HG03060 (cell line): ENCODE measurements at regions not wholly inside any gene's neighbourhood (a gene's known extent, or its start where the extent isn't known, plus 50 kb on each side); places are given as distances from the start of the nearest gene placed in this dataset.

Experiments used
- ATAC-seq: cut with Tn5 transposase; IDR thresholded peaks from one replicate; pipeline ENCODE4 v1.9.1; 2021; ENCODE audit warnings: low read depth, moderate number of reproducible peaks; ENCODE audit not compliant: unreplicated experiment

DNA sequence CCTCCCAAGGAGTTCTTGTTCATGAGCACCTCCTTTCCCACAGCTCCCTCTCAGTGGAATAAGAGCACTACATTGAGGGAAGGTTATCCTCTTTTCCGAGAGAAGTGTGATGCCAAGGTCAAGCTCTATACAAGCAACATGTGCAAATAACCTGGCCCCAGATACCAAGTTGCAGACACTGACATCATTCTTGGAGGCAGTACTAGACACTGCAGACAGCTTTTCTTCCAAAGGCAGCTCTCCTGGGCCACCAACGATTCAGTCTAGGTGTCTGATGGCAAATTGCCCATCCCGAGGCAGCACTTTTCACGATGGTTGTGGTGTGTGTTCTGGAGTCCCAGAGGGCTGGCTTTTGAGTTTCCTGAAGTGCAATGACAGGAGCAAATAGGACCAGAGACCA, 384.9 kb downstream of the TLL1 start:
- no peak for ATAC-seq

DNA sequence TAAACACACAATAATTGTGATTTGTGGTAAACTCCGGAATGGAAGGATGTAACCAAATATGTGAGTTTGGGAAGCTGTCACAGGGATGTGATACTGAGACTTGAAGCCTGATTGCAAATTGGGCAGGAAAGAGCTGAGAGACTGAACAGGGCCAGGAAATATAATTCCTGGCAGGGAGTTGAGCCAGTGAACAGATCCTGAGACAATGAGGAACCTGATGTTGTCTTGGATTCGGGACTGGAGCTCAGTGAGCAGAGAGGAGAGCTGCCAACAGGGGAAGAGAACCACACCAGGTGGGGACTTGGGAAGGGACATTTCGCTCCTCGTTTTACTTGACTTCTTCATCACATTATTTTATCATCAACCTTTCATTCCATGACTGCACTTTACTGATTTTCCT, 386.0 kb downstream of the TLL1 start:
- ATAC-seq, result no peak

DNA sequence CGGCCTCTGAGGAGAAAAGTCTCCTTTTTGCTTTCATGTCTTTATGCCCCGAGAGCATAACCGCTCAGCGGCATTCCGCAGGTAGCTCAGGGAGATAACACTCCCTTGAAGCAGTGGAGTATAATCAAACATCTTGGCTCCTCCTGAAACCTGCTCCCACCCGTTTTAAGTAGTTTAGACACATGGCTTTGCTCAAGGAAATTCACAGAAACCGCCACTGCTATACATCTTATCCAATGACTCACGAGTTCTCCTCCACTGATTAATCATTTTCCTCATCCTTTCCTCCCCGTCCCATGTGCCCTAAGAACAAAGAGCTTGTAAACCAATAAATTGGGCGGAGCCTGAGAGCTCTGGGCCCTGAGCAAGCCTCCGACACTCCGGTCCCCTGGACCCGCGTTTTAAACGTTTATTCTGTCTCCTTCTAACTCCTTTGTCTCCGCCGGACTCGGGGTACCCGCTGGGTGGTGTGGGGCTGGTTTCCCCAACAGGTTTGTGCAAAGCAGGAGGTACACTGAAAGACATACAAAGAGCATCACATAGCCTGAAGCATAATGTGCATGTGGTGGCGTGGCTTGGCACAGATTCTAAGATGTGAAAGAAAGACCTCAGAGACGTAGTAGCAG, 401.2 kb downstream of the TLL1 start:
- ATAC-seq, result no peak

DNA sequence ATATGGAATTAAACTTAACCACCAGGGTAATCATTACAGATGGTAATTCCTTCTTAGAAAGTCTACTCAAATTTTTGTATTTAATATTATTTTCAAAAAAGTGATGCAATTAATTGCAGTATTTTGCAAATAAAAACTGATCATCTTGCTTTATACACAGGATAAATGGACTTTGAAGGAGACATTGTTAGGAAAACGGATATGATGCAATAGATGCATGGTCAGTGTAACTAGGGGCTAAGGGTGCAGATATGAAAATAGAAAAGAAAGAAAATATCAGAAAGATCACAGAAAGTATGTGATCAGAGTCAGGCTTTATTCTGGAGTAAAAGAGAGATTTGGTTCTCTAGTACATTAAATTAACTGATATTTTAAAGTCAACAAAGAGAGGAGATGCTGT, 401.7 kb downstream of the TLL1 start:
- ATAC-seq, result no peak

DNA sequence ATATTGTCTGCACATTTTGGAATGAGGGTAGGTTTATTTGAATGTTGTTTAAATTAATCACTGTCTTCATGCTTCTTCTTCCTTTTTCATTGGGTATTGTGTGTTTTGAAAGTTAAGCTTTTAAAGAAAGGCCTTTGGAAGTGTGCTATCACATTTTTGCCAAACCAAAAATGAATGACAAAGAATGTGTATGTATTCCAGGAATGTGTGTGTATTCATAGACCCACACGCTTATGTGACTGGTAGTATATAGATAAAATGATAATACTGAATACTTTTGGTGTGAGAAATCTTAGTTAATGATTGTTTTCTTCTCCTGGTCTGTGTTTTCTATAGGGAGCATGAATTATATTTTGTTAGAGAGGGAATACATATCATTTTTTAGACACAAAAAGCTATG, 404.4 kb downstream of the TLL1 start:
- ATAC-seq, result no peak

DNA sequence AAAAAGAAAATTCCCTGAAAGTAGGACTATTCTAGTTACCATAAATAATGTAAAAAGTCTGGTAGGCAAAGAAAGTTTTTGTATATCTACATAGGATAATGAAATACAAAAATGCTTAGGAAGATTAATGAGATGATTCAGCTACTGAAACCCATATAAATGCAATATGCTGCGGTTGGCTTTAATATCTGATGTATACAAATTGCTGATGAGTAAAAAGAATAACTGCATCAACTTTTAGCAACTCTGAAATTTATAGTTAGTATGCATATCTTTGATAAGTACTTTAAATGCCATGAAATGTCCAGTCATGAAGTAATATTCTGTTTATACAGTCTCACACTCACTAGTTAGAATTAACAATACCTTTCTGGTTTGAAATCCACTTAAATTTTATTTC, 404.8 kb downstream of the TLL1 start:
- ATAC-seq, result no peak

DNA sequence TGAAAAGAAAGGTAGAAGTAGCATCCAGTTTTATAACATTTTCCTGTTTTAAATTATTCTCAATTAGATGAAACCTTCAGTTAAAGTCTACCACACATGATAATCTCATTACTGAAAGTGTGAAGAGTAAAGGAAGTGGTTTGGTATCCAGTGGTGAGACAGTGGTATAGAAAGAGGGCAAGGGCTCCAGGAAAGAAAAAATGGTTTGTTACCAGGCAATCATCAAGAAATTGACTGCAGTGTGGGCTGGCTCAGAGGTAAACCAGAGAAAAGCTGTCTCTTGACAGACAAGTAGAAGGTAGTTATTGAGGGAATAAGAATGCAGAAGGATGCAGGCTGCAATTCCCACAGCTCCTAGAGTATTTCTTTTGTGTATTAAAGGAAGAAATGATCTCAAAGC, 406.2 kb downstream of the TLL1 start:
- no peak for ATAC-seq

DNA sequence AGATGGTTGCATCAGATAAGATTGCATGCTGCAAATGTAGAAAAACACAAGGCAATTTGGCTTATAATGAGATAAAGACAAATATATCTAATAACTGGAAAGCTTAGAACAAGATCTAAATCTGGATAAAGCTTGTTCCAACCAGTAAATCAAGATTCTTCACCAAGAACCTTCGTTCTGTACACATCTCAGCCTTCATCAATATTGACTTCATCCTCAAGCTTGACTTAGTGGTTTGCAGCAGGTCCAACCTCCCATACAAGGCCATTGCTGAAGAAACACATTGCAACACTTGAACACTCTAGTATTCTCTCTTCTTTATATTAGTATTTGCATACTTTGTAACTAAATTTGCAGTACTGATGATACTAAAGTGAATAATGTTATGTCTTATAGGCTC, 407.6 kb downstream of the TLL1 start:
- ATAC-seq, result no peak

DNA sequence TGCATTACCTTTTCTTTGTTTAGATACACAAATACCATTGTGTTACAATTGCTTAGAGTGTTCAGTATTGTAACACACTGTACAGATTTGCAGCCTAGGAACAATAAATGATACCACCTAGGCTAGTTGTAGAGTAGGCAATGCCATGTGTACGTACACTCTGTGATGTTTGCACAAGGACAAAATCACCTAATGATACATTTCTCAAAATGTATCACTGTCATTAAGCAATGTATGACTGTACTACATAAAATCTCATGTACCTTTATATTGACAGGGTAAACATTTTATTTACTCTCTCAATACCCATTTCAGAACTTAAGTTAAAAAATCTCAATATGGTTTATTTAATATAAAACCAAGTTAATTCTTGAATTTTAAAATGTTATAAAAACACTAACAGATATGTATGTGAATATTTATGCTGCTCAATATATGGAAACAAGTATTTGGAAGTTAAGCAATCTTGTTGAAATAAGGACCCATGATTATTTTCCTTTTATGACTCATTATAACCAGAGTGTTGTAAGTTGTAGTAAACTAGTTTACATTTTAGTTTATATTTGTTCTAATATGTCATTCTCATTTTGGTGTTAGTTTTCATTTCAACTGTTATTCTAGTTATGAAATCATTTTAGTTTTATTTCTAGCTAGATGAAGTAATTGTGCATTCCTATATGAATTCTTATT, 409.2 kb downstream of the TLL1 start:
- no peak for ATAC-seq

DNA sequence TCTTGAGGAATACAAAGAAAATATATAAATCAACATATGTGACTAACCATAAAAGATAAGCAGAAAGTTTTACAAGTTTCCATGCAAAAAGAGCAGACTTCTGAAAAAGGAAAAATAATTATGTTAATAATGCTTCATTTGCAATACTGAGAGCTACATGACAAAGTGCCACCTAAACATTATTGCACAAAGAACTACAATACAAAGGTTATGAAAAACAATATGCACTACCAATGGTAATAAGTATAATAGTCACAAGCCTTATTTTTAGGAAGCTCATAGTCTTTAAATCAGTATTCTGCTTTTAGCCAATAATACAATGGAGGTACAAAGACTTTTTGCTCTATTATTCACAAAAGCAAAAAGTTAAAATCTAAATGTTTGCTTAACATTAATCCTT, 411.2 kb downstream of the TLL1 start:
- no peak for ATAC-seq

DNA sequence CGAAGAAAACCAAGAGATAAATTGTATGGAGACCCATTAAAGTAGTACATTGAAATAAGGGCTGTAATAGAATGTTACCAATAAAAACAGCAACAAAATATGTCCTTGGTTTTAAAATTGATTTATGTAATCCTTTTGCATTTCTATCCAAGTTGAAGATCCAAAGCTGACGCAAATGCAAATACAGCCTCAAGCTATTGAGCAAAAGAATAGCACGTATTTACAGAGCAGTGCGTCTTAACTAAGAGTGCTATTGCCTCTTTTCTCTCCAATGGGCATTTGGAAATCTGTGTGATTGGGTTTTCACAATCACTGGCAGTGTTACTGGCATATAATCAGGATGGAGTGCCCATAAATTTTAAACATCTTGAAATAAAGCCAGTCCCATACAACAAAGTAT, 417.4 kb downstream of the TLL1 start:
- no peak for ATAC-seq

DNA sequence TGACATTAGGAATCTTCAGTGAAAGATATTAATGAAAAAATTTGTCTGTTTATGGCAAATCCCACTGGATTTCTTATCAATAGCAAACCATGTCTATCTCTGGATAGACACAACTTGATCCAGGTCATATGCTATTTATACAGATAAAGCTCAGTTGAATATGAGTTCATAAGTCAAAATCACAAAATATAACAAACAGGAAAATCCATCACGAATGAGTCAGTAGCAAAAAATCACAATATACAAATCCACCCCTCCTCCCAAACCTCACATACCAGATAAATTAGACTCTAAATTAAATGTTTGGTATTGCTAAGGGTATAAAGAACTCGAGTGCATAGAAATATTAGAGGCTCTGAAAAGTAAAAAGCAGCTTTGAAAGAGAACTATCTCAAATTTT, 420.5 kb downstream of the TLL1 start:
- ATAC-seq, result no peak

DNA sequence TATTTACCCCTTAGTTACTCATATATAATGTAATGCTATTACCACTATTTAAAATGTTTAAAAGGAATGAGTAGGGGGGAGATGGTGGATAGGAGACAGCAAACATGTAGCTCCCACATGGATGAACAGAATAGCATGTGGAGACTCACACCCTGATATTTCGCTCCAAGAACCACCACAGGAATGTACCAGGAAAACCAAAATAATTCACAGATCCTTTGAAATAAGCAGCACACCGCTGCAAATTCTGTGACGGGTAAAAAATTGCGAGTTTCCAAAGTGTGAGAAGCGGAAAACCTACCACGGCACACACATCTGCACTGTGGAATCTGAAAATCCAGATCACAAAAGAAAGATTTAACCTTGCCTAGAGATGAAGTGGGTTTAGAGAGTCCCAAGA, 428.2 kb downstream of the TLL1 start:
- no peak for ATAC-seq

DNA sequence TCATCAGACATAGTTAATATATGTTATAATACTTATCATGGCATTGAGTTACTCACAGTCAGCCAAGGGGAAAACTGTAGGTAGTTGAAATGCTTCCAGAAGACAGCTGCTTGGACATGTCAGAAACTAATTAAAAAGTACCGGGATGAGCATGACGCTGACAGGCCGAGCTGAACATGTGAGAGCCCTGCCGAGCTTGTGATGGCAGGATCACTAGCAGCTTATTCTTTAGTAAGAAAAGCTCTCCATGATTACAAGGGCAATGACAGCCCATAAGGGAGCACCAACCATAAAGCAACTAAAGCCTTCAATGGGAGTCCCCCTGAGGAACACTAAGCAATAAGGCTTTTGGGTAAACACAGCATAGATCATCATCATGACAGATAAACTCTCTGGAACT, 435.6 kb downstream of the TLL1 start:
- no peak for ATAC-seq

DNA sequence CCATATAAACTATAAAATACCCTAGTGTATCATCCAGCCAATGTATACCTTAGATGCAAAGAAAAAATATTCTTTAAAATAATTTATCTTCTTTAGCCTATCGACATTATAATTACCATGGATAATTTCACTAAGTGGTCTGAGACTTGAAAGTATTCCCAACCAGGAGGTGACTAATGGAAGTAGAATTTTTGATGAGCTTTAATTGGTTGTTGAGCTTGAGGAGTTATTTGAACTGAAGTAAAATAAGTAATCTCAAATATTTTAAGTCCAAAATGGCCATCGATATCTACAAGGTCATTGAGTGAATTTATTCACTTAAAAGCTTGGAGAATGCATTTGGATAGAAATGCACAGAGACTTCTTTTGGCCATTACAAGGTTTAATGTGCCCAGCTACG, 436.2 kb downstream of the TLL1 start:
- no peak for ATAC-seq

DNA sequence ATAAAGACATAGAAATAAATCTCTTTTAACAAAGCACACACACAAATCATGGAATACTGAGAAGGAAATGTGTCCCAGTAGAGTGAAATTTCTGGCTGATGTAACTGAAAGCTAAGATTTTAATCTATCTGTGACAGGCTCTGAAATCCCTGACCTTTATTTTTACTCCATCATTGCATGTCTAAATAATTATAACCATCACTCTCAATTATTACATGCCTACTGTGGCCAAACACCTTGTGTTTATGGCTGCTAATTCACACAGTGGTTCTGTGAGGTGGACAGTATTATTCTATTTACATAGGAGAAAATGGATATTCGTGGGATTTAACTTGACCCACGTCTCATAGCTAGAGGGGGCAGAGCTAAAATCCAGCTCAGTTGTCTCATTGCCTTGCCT, 438.1 kb downstream of the TLL1 start:
- ATAC-seq, result no peak

DNA sequence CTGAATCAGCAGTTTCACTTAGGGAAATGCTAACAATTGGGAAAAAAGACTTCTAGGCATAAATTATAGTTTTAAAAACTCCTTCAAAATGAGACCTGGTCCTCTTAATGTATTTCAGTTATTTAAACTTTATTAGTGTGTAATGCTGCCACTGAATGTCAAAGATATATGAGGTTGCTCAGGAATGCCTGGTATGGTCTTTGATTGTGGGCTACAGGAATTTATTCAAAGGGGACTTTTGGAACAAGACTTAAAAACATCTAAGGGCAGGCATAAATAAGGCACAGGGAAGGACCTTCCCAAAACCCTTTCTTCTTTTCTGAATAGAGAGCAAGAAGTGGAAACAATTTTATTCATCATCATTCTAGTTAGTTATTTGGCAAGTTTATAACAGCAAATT, 439.1 kb downstream of the TLL1 start:
- no peak for ATAC-seq

DNA sequence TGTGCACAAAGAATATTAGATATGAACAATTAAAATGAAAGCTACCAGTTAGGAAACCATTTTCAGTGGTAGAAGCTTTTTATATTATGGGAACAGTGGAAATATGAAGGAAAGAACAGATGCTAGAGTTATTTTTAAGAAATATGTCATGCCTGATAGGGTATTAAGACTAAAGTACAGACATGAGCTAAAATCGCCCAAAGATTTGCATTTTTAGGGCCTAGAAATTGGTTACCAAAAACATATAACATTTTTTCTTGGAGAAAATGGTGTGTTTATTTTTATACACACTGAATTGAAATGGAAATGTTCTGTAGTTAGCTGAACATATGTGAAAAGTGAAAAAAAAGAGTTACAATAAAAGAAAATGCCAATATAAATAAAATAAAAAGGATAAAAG, 441.9 kb downstream of the TLL1 start:
- no peak for ATAC-seq

DNA sequence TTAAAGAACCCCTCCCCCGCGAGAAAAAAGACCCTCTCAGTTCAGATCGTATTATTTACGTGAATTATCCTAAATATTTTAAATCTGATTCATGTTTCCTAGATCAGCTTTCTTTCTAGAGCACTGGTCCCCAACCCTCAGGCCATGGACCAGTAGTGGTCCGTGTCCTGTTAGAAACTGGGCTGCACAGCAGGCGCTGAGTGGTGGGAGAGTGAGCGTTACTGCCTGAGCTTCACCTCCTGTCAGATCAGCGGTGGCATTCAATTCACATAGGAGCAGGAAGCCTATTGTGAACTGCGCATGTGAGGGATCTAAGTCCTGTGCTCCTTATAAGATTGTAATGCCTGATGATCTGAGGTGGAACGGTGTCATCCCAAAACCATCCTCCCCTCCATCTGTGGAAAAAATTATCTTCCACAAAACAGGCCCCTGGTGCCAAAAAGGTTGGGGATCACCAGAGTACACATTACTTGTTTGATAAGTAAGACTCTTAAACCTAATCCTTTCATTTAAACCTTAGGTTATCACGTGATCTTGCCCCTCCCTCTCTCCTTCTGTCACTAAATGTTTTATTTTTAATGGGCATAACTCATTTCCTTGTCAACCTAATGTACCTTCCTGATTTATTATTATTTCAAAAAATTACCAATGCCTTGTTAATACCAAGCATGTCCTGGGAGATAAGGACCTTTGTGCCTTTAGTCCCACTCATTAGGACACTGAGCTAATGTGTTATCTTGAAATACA, 442.9 kb downstream of the TLL1 start:
- ATAC-seq, result no peak

DNA sequence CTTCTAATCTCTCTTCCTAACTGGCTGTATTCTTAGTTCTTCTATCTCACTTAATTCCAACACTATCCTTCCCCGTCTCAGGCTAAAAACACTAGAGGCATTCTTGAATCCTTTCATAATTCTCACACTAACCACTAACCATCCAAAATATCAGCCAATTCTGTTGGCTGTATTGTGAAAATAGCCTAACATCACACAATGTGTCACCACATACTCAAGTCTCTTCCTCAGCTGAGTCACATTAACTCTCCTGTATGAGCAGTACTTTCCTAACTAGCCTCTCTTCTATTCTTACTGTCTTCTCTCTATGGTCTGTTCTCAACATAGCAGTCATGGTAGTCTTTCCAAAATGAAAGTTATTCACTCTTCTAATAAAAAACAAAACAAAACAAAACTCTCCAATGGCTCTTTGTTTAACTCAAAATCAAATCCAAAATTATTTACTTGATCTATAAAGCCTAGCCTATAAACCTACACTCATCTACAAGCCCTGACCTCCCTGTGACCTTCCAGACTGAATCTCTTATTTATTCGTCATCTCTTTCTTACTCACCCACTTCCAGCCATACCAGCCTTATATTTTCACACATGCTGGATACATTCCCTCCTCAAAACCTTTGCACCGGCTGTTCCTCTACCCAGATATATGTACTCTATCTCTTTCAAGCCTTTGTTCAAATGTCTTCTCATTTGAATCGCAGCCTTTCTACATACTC, 445.9 kb downstream of the TLL1 start:
- no peak for ATAC-seq

DNA sequence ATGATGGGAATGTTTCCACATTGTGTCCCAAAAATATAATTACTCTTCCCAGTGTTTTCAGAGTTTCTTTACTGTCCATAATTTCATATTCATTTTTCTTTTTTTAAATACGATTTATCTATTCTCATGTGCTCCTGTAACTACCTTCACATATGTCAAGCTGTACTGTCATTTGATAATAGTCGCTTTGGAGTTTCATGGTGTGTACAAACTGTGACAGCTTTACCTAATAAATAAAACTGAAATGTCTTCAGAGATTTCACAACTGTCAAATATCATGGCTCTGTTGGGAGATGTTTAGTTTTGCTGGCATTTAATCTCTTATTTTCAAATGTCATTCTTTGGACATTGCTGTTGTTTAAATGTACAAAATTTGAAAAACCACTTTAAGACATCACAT, 450.2 kb downstream of the TLL1 start:
- ATAC-seq, result no peak
